Motor neuron (in vitro differentiated cells): ENCODE measurements at regions not wholly inside any gene's neighbourhood (a gene's known extent, or its start where the extent isn't known, plus 50 kb on each side); places are given as distances from the start of the nearest gene placed in this dataset.

Experiments used
- ATAC-seq, 8 experiments: fragments of 200-7000 bp; cut with Tn5 transposase; replicated peaks in 6 of 8; 2 replicates each; pipeline ENCODE4 v1.8.0; 2021; ENCODE audit warnings: mild to moderate bottlenecking in 8 of 8, moderate library complexity in 8 of 8
- H3K27ac ChIP-seq, 2 donors: fragments of 250-450 bp; sonication (Bioruptor Pico); 2 replicates each; pipeline ENCODE4 v1.9.0; 2021; ENCODE audit warnings: antibody characterized with exemption in 2 of 2, mild to moderate bottlenecking in 2 of 2, moderate library complexity in 1 of 2
- H3K4me1 ChIP-seq, 2 donors: fragments of 250-450 bp; sonication (Bioruptor Pico); replicated peaks in 1 of 2; 2 replicates each; pipeline ENCODE4 v1.6.1; 2021; ENCODE audit warnings: antibody characterized with exemption in 2 of 2, mild to moderate bottlenecking in 2 of 2, moderate library complexity in 1 of 2
- H3K4me3 ChIP-seq, 5 donors: fragments of 250-450 bp; sonication (Bioruptor Pico); 2 replicates each; pipeline ENCODE4 v1.9.0; 2021; ENCODE audit warnings: antibody characterized with exemption in 5 of 5, mild to moderate bottlenecking in 5 of 5, moderate library complexity in 4 of 5
- WGBS, 10 experiments: fragments of 450-650 bp; shearing (Covaris generic); methylation state at CpG; one replicate each; pipeline ENCODE4 v1.0.0; 2022; 5-methylcytosine and 5-hydroxymethylcytosine counted together
- in situ Hi-C, 9 experiments: fragments of 400-800 bp; cut with MboI; loops; one replicate each; pipeline ENCODE4 v1.15.0; 2021; ENCODE audit warnings: low sequenced_read_pairs in 9 of 9, low pct_unique_long_range_greater_than_20kb in 2 of 9; ENCODE audit not compliant: unreplicated experiment in 9 of 9

- in situ Hi-C loops, result loop anchor here in 2 of 9 experiments (25.0 kb wide), 2 partner anchors 318 to 543 kb away; partner anchors contain the start of genes GNAS (in 1 of the 2) and GNAS-AS1 (in 1 of the 2)
- 5 to 88% (median 64%) methylated on average over 2 to 12 of the region's 15 CpGs for WGBS, 10 experiments
- Histone ChIP-seq H3K27ac (no peak overlapping the region), H3K4me1 (peaks cover 38 to 45% of the 10 kb centered on the region in 2 donors), H3K4me3 (no peak overlapping the region)
- peak in 3 of 8 experiments; percentile 17 to 55 (median 19) for ATAC-seq
These were observed 105.1 kb downstream of the EDN3 start for GRCh38 chr20:59405226-59406200.

GRCh38 chr20:59406446-59406845 is 106.0 kb downstream of the EDN3 start:
- in situ Hi-C loops, result loop anchor here in 2 of 9 experiments (25.0 kb wide), 2 partner anchors 319 to 544 kb away; partner anchors contain the start of genes GNAS (in 1 of the 2) and GNAS-AS1 (in 1 of the 2)
- H3K27ac ChIP-seq, result no peak overlapping the region
- peaks cover 37 to 45% of the 10 kb centered on the region in 2 donors for H3K4me1 ChIP-seq
- no peak overlapping the region for H3K4me3 ChIP-seq
- 10 to 100% (median 79%) methylated on average over 1 to 4 of the region's 4 CpGs; no CpG with 5 or more reads in 4 of the 10 experiments for WGBS, 10 experiments
- ATAC-seq, result no peak

DNA sequence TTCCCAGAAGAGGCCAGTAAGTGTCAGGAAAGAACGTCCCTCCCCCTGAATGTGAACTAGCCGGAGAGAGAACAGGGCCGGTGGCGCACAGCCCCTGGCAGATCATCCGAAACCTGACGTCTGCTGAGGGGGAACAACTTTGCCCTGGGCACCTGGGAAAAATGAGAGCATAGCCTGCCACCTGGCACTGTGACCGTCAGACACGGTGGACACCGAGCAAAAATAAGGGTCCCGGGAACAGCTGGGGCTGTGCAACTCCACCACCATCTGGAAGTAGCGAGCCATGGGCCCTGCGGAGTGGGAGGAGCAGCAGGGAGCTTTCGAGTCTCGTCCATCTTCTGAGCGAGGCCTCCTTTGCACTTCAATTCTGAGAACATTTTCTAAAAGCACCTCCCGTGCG is 110.8 kb downstream of the EDN3 start:
- 25 to 95% (median 80%) methylated on average over 1 to 14 of the region's 17 CpGs; no CpG with 5 or more reads in 1 of the 10 experiments for WGBS, 10 experiments
- in situ Hi-C loops, result loop anchor here in 2 of 9 experiments (25.0 kb wide), 2 partner anchors 324 to 549 kb away; partner anchors contain the start of genes GNAS (in 1 of the 2) and GNAS-AS1 (in 1 of the 2)
- Histone ChIP-seq H3K27ac (no peak overlapping the region), H3K4me1 (peaks cover 20 to 25% of the 10 kb centered on the region in 2 donors), H3K4me3 (no peak overlapping the region)
- ATAC-seq, result no peak

GRCh38 chr20:59411589-59411988 is 111.2 kb downstream of the EDN3 start:
- ATAC-seq, result no peak
- in situ Hi-C loops, result loop anchor here in 2 of 9 experiments (25.0 kb wide), 2 partner anchors 324 to 549 kb away; partner anchors contain the start of genes GNAS (in 1 of the 2) and GNAS-AS1 (in 1 of the 2)
- no peak overlapping the region for H3K4me3 ChIP-seq
- no peak overlapping the region for H3K27ac ChIP-seq
- H3K4me1 ChIP-seq, result peaks cover 20 to 25% of the 10 kb centered on the region in 2 donors
- 43 to 100% (median 90%) methylated on average over 2 to 5 of the region's 7 CpGs; no CpG with 5 or more reads in 4 of the 10 experiments for WGBS, 10 experiments

GRCh38 chr20:59412181-59412580 is 111.8 kb downstream of the EDN3 start:
- Histone ChIP-seq H3K27ac (no peak overlapping the region), H3K4me3 (no peak overlapping the region), H3K4me1 (peaks cover 20 to 25% of the 10 kb centered on the region in 2 donors)
- WGBS, 10 experiments, result 2 to 91% (median 82%) methylated on average over 2 to 6 of the region's 6 CpGs; no CpG with 5 or more reads in 3 of the 10 experiments
- in situ Hi-C loops, result loop anchor here in 2 of 9 experiments (25.0 kb wide), 2 partner anchors 325 to 550 kb away; partner anchors contain the start of genes GNAS (in 1 of the 2) and GNAS-AS1 (in 1 of the 2)
- peak in 5 of 8 experiments; percentile 9 to 46 (median 31) for ATAC-seq

- Histone ChIP-seq H3K4me3 (no peak overlapping the region), H3K4me1 (peaks cover 19 to 23% of the 10 kb centered on the region in 2 donors), H3K27ac (no peak overlapping the region)
- in situ Hi-C loops, result loop anchor here in 2 of 9 experiments (25.0 kb wide), 2 partner anchors 326 to 551 kb away; partner anchors contain the start of genes GNAS (in 1 of the 2) and GNAS-AS1 (in 1 of the 2)
- WGBS, 10 experiments, result 0 to 80% (median 40%) methylated on average over 1 to 5 of the region's 6 CpGs; no CpG with 5 or more reads in 4 of the 10 experiments
- ATAC-seq, result peak in 5 of 8 experiments; percentile 21 to 44 (median 35)
These were observed 112.5 kb downstream of the EDN3 start for GRCh38 chr20:59412875-59413284.

GRCh38 chr20:59413326-59413865 is 113.0 kb downstream of the EDN3 start:
- in situ Hi-C loops, result loop anchor here in 2 of 9 experiments (25.0 kb wide), 2 partner anchors 326 to 551 kb away; partner anchors contain the start of genes GNAS (in 1 of the 2) and GNAS-AS1 (in 1 of the 2)
- Histone ChIP-seq H3K27ac (no peak overlapping the region), H3K4me3 (no peak overlapping the region), H3K4me1 (peaks cover 15 to 18% of the 10 kb centered on the region in 2 donors)
- WGBS, 10 experiments, result 9 to 100% (median 58%) methylated on average over 1 to 4 of the region's 6 CpGs; no CpG with 5 or more reads in 4 of the 10 experiments
- no peak for ATAC-seq

DNA sequence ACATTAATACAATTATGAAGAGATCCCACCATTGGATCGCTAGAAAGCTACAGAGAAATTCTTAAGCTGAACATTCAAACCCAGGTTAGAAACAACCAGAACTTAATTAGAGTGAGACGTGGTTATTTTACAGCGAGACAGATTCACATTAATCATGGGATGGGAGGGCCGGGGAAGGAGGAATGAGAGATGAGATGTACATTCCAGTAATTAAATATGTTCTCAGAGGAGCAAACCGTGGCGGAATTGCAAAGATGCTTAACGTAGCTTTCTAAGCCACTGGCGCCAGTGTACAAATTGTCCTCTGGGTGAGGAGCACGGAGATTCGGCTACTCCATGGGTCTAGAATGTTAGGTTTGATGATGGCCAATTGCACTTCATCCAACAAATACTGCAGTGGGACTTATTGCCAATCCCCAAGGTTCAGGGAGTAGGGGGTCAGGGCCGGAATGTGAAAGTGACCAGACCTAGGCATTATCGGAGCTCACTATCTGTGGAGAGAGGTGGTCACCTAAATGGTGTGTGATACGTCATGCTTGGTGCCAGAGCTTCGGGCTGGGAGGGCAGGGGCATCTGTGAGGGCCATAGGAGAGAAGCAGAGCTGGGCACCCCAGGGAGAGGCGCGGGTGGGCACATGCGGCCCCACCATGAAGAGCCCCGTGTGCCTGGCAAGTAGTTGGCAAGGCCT is 114.7 kb downstream of the EDN3 start:
- ATAC-seq, result peak in 5 of 8 experiments; percentile 10 to 36 (median 21)
- H3K4me1 ChIP-seq, result peaks cover 15 to 17% of the 10 kb centered on the region in 2 donors
- H3K27ac ChIP-seq, result no peak overlapping the region
- in situ Hi-C loops, result loop anchor here in 2 of 9 experiments (25.0 kb wide), 2 partner anchors 328 to 553 kb away; partner anchors contain the start of genes GNAS (in 1 of the 2) and GNAS-AS1 (in 1 of the 2)
- WGBS, 10 experiments, result 8 to 100% (median 67%) methylated on average over 1 to 12 of the region's 18 CpGs; no CpG with 5 or more reads in 1 of the 10 experiments
- H3K4me3 ChIP-seq, result no peak overlapping the region

- Histone ChIP-seq H3K27ac (no peak overlapping the region), H3K4me1 (peaks cover 15 to 17% of the 10 kb centered on the region in 2 donors), H3K4me3 (no peak overlapping the region)
- in situ Hi-C loops, result loop anchor here in 2 of 9 experiments (25.0 kb wide), 2 partner anchors 330 to 555 kb away; partner anchors contain the start of genes GNAS (in 1 of the 2) and GNAS-AS1 (in 1 of the 2)
- 67 to 100% (median 80%) methylated on average over 1 to 2 of the region's 5 CpGs; no CpG with 5 or more reads in 5 of the 10 experiments for WGBS, 10 experiments
- no peak for ATAC-seq
These were observed 116.5 kb downstream of the EDN3 start for GRCh38 chr20:59416916-59417315.

GRCh38 chr20:59421089-59421488 is 120.7 kb downstream of the EDN3 start:
- H3K4me3 ChIP-seq, result no peak overlapping the region
- ATAC-seq, result no peak
- in situ Hi-C loops, result loop anchor here in 2 of 9 experiments (25.0 kb wide), 2 partner anchors 334 to 559 kb away; partner anchors contain the start of genes GNAS (in 1 of the 2) and GNAS-AS1 (in 1 of the 2)
- peaks cover 7% of the 10 kb centered on the region in 2 donors for H3K4me1 ChIP-seq
- no peak overlapping the region for H3K27ac ChIP-seq
- 30 to 100% (median 76%) methylated on average over 2 to 6 of the region's 6 CpGs for WGBS, 10 experiments

DNA sequence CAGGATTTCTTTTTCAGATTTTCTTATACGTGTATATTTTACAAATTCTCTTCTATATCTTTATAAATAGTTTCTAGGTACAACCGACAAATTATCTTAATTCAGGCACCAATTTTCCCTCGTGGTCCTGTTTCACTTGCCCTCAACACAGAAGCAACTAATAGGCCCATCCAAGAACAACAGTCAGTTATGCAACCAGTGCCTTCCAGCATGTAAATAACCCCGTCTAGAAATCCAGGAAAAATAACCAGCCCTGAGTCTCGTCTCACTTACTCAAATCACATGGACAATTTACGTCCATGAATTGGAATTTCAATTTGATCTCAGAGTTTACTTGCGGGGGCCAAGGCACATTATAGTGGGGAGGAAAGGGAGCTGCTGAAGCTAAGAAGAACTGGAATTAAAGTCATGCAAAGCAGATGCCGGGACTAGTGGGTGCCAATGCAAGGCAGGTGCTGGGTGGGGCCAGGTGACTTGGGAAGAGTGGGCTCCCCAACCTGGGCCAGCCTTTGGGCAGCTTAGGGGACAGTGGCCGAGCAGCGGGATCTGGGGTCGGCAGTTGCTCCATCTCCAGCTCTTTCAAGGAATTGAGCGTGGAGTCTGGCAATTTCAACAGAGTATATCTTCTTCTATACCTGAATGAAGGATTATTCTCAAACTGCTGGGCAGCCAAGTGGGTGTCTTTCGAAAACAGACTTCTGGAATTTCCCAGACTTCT is 121.7 kb downstream of the EDN3 start:
- Histone ChIP-seq H3K27ac (no peak overlapping the region), H3K4me3 (no peak overlapping the region), H3K4me1 (peaks cover 7% of the 10 kb centered on the region in 2 donors)
- in situ Hi-C loops, result loop anchor here in 2 of 9 experiments (25.0 kb wide), 2 partner anchors 335 to 560 kb away; partner anchors contain the start of genes GNAS (in 1 of the 2) and GNAS-AS1 (in 1 of the 2)
- ATAC-seq, result no peak
- WGBS, 10 experiments, result 7 to 100% (median 85%) methylated on average over 1 to 12 of the region's 13 CpGs
